HUES48 (cell line): ENCODE measurements at regions not wholly inside any gene's neighbourhood (a gene's known extent, or its start where the extent isn't known, plus 50 kb on each side); places are given as distances from the start of the nearest gene placed in this dataset.
"Not testable (repeated sequence)": the region's sequence is repeated elsewhere in the genome, so short reads cannot be mapped to it uniquely, and the experiment has no call there.

Source experiments
- H3K27ac ChIP-seq: one replicate; pipeline ENCODE4 v1.7.0; 2013; ENCODE audit warnings: low read depth, low read length, inconsistent platforms
- H3K27me3 ChIP-seq: 2 replicates; pipeline ENCODE4 v1.6.1; 2013; ENCODE audit warnings: mild to moderate bottlenecking, low read length; ENCODE audit not compliant: control insufficient read depth, insufficient read depth
- H3K36me3 ChIP-seq: 2 replicates; pipeline ENCODE4 v1.6.1; 2013; ENCODE audit warnings: low read length; ENCODE audit not compliant: control insufficient read depth, insufficient read depth
- H3K4me1 ChIP-seq: 2 replicates; pipeline ENCODE4 v1.6.1; 2013; ENCODE audit warnings: mild to moderate bottlenecking, low read length; ENCODE audit not compliant: control insufficient read depth, insufficient read depth
- H3K4me3 ChIP-seq: 2 replicates; pipeline ENCODE4 v1.5.1; 2013; ENCODE audit warnings: mild to moderate bottlenecking, low read depth, low read length
- H3K9ac ChIP-seq: 2 replicates; pipeline ENCODE4 v1.6.1; 2013; ENCODE audit warnings: mild to moderate bottlenecking, low read depth, low read length, moderate library complexity
- H3K9me3 ChIP-seq: 2 replicates; pipeline ENCODE4 v1.6.1; 2013; ENCODE audit warnings: low read length; ENCODE audit not compliant: control insufficient read depth, insufficient read depth

DNA sequence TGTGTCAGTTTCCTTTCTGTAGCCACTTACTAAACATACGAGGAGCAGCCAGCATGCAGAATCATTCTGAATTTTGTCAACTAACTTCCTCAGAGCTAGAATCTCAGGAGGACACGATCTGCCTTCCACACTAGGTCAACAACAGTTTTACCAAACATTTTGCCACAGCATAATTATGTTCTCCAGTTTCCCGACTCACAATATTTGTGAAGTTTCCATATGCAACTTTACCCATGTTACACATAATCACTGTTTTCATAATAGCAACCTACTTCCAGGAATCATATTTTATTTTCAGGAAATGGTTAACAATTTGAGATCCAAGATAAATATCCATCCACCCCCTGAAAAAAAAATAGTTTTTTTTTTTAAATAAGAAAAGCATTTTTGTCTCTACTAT lies 595.0 kb downstream of the PYDC2 start:
- Histone ChIP-seq H3K4me1 (peaks cover 4% of the 10 kb centered on the region; the same call in 1 of the 2 replicates), H3K27me3 (no peaks in the 10 kb centered on the region), H3K36me3 (no peaks in the 10 kb centered on the region), H3K9ac (no peak overlapping the region), H3K4me3 (no peak overlapping the region), H3K27ac (no peak overlapping the region), H3K9me3 (no peaks in the 10 kb centered on the region)

- peaks cover 4% of the 10 kb centered on the region; the same call in 1 of the 2 replicates for H3K4me1 ChIP-seq
- H3K4me3 ChIP-seq, result no peak overlapping the region
- H3K36me3 ChIP-seq, result no peaks in the 10 kb centered on the region
- H3K27me3 ChIP-seq, result no peaks in the 10 kb centered on the region
- no peak overlapping the region for H3K9ac ChIP-seq
- no peak overlapping the region for H3K27ac ChIP-seq
- no peaks in the 10 kb centered on the region for H3K9me3 ChIP-seq
Measured at GRCh38 chr3:192057261-192057660, 596.3 kb downstream of the PYDC2 start.

DNA sequence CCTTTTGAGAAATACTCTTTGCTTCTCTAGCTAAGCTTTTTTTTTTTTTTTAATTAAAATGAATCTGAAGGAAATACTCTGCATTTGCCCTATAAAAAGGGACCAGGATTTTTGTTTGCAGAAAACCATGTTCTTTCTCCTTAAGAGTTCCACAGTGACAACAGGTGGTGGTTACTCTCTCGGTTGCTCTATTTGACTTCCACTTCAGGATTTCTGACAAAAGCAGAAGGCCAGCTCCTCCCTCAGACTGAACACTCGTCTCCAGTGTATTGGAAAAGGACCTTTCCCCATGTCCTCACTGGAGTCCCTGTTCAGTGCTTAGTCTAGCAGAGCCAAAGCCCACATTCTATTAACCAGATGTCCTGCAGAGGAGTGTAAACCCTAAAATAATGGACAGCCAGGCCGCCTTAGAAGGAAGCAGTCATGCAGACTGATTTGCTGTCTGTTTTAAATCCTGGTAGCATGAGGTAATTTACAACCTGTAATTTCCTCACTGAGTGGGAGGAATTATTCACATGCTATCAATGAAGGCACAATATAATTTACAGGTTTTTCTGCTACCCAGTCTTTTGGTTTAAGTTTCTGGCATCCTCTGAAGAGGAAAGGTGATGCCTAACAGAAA lies 599.3 kb downstream of the PYDC2 start:
- no peaks in the 10 kb centered on the region for H3K36me3 ChIP-seq
- H3K4me1 ChIP-seq, result peaks cover 13% of the 10 kb centered on the region
- H3K27me3 ChIP-seq, result no peaks in the 10 kb centered on the region
- H3K27ac ChIP-seq, result no peak overlapping the region
- no peaks in the 10 kb centered on the region for H3K9me3 ChIP-seq
- H3K9ac ChIP-seq, result no peak overlapping the region
- no peak overlapping the region for H3K4me3 ChIP-seq

- Histone ChIP-seq H3K36me3 (no peaks in the 10 kb centered on the region), H3K4me1 (peaks cover 13% of the 10 kb centered on the region), H3K9ac (no peak overlapping the region), H3K27ac (no peak overlapping the region), H3K4me3 (no peak overlapping the region), H3K27me3 (no peaks in the 10 kb centered on the region), H3K9me3 (no peaks in the 10 kb centered on the region)
Measured at GRCh38 chr3:192061426-192061825, 600.5 kb downstream of the PYDC2 start.

DNA sequence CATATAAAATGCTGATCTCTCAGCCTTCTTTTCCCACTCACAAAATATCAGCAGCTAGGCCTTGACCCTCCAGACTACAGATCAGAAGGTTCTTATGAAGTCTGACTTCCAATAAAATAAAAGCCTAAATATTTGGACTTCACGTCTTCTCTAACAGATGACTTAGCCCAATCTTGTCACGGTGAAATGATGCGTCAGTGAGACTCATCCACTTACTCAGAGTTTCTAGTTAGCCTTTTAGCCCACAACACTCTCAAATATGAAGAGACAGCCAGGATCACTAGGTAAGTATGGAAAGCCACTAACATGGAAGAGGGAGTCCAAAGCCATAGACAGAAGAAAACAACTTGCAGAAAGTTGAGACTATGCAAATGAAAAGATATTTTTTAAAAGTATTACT lies 601.2 kb downstream of the PYDC2 start:
- no peaks in the 10 kb centered on the region for H3K27me3 ChIP-seq
- no peaks in the 10 kb centered on the region for H3K9me3 ChIP-seq
- H3K4me3 ChIP-seq, result no peak overlapping the region
- no peaks in the 10 kb centered on the region for H3K36me3 ChIP-seq
- H3K27ac ChIP-seq, result no peak overlapping the region
- H3K9ac ChIP-seq, result no peak overlapping the region
- H3K4me1 ChIP-seq, result peaks cover 13% of the 10 kb centered on the region

DNA sequence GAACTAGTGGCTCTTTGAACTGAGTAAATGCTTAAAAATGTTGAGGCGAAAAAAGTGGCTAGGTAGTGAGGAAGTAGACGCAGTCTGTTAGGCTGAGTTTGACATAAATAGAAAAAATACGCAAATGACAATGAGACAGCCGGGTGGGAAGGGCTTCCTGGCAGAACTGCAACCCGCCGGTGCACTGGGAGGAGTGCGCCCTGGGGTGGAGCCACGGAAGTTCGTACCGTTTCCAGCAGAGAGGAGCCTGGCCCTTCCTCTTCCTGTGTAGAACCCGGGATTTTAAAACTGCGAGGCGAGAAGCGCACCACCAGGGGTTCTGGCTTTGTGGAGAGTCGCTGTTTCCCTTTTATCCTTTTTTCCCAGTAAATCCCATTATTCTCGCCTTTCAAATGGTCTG lies 602.6 kb downstream of the PYDC2 start:
- H3K36me3 ChIP-seq, result no peaks in the 10 kb centered on the region
- no peaks in the 10 kb centered on the region for H3K27me3 ChIP-seq
- H3K4me1 ChIP-seq, result peaks cover 13% of the 10 kb centered on the region
- peak overlapping the region; percentile 22; the same call in 1 of the 2 replicates for H3K4me3 ChIP-seq
- peak overlapping the region; percentile 14 for H3K27ac ChIP-seq
- H3K9me3 ChIP-seq, result no peaks in the 10 kb centered on the region
- no peak overlapping the region for H3K9ac ChIP-seq

DNA sequence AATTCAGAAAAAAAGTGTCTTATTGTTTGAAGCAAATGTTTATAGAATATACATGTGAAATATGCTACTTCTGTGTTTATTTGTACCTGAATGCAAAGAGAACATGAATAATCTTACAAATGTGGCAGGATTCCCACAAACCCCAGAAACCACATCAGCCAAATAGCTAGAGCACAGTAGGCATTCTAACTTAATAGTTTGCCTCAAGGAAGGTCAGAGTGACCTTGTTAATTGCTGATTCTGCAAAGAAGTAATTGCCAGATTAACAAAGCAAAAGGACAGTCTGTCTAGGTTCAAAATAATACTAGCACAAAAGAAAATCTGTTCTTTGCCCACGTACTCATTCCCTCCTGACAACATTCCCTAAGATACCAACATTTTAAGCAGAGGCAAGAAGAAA lies 604.0 kb downstream of the PYDC2 start:
- H3K36me3 ChIP-seq, result no peaks in the 10 kb centered on the region
- H3K4me1 ChIP-seq, result peaks cover 13% of the 10 kb centered on the region
- H3K27me3 ChIP-seq, result no peaks in the 10 kb centered on the region
- no peak overlapping the region for H3K9ac ChIP-seq
- no peak overlapping the region for H3K4me3 ChIP-seq
- no peaks in the 10 kb centered on the region for H3K9me3 ChIP-seq
- no peak overlapping the region for H3K27ac ChIP-seq

GRCh38 chr3:192066253-192066652 lies 605.3 kb downstream of the PYDC2 start:
- H3K4me3 ChIP-seq, H3K9me3 ChIP-seq, H3K36me3 ChIP-seq, H3K9ac ChIP-seq, H3K4me1 ChIP-seq, H3K27ac ChIP-seq, H3K27me3 ChIP-seq: not testable (repeated sequence)

DNA sequence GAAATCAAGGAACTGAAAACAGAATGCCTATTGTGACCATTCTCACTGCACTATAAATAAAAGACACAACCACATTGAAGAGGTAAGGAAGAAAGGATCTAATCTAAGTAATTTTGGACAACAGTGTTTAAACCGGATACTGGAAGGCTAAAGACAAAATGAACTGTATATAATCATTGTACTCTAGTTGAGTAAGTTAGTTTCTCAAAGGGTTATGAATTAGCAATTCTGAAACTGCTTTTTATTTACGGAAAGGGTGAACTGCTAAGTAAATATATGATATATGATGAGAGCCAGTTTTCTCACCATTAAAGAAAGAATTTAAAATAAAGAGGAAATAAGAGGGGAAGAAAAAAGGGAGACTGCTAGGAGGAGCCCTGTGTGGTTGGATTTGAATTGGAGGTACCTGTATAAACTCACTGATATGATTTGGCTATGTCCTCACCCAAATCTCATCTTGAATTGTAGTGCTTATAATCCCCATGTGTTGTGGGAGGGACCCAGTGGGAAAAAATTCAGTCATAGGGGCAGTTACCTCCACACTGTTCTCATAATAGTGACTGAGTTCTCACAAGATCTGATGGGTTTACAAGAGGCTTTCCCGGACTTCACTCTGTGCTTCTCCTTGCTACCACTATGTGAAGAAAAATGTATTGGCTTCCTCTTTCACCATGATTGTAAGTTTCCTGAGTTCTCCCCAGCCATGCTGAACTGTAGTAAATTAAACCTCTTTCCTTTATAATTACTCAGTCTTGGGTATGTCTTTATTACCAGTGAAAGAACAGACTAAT lies 607.7 kb downstream of the PYDC2 start:
- Histone ChIP-seq H3K9ac (no peak overlapping the region), H3K9me3 (no peaks in the 10 kb centered on the region), H3K27me3 (no peaks in the 10 kb centered on the region), H3K36me3 (no peaks in the 10 kb centered on the region), H3K4me3 (no peak overlapping the region), H3K4me1 (peaks cover 5% of the 10 kb centered on the region), H3K27ac (no peak overlapping the region)

DNA sequence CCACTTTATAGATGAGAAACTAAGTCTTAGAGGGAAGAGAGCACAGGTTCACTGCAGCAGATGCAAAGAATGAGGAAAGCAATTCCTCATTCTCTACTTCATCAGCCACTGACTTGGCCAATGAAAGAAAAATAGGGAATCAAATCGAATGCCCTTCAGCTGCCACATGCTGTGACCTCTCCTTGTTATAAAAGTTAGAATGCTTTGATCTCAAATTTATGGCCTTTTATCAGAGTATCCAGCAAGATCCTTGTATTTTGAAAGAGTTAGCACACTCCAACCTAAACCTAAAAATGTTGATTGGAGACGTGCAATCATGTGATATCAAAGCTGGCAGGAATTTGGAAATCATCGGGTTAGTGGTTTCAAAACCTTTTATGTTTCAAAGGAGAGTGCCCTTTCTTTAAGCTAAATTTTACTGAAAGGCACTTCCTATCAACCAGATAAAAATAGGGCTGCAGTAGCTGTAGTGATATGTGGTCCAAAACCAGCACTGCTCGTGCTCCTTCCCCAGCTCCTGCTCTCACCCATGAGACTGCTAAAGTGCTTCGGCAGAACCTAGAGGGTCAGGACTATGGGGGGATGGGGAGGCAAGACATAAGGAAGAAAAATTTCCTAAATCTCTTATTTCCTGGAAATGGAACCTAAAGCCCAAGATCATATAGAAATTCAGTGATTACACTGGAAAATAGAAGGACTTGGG lies 617.0 kb downstream of the PYDC2 start:
- Histone ChIP-seq H3K4me1 (peaks cover 19% of the 10 kb centered on the region), H3K9me3 (no peaks in the 10 kb centered on the region), H3K4me3 (no peak overlapping the region), H3K27ac (no peak overlapping the region), H3K27me3 (no peaks in the 10 kb centered on the region), H3K9ac (no peak overlapping the region), H3K36me3 (no peaks in the 10 kb centered on the region)

GRCh38 chr3:192079098-192079497 lies 618.1 kb downstream of the PYDC2 start:
- H3K4me3 ChIP-seq, result no peak overlapping the region
- no peak overlapping the region for H3K27ac ChIP-seq
- H3K9me3 ChIP-seq, result no peaks in the 10 kb centered on the region
- H3K36me3 ChIP-seq, result no peaks in the 10 kb centered on the region
- peaks cover 19% of the 10 kb centered on the region for H3K4me1 ChIP-seq
- no peak overlapping the region for H3K9ac ChIP-seq
- no peaks in the 10 kb centered on the region for H3K27me3 ChIP-seq
